HTR-8/SVneo (cell line): ENCODE measurements at regions not wholly inside any gene's neighbourhood (a gene's known extent, or its start where the extent isn't known, plus 50 kb on each side); places are given as distances from the start of the nearest gene placed in this dataset.
"Not testable (repeated sequence)": the region's sequence is repeated elsewhere in the genome, so short reads cannot be mapped to it uniquely, and the experiment has no call there.

Source experiments
- DNase-seq: peaks from one replicate; pipeline ENCODE4 v3.0.0; 2011; ENCODE audit warnings: low spot score, mixed read lengths; ENCODE audit not compliant: insufficient read length
- FAIRE-seq: peaks from 2 replicates; lab custom pipeline; 2011; peaks lifted over from hg19 to GRCh38; lab: Jason Lieb, UNC

DNA sequence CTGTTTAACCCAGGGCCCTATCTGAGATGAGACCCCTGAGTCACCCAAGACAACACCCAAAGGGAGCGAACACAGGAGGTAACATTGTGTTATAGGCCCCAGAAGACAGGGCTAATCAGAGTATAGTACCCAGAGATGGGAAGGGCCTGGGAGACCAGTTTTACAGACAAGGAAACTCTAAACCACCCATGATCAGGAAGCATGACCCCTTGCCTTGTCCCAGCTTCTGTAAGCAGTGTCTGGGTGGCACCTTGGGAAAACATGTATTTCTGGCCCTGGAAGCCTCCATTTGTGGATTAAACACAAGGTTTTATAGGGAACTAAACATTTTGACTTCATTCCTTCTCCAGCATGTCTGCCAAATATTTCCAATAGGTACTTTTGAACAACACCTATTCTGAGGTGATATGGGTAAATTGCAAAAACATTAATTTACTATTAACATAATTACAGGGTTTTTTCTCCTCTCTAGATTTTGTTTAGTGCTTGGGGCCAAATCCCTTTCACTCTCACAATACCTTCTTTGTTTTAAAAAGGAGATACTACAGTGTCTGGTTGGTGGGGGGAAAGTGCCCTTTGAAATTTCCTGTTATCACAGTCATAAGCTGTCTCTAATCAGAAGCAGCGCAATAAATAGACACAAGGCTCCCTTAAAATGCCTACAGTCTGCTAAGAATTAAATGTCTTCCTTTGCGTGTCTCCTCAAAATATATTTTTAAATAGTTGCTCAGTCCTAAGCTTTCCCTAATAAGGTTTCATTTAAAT lies 341.1 kb downstream of the BCL11A start:
- DNase-seq (no peak), FAIRE-seq (no peak)

DNA sequence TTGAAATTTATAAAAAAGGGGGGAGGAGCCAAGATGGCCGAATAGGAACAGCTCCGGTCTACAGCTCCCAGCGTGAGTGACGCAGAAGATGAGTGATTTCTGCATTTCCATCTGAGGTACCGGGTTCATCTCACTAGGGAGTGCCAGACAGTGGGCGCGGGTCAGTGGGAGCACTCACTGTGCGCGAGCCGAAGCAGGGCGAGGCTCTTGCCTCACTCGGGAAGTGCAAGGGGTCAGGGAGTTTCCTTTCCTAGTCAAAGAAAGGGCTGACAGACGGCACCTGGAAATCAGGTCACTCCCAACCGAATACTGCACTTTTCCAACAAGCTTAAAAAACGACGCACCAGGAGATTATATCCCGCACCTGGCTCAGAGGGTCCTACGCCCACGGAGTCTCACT lies 364.4 kb downstream of the BCL11A start:
- not testable (repeated sequence) for FAIRE-seq, DNase-seq

DNA sequence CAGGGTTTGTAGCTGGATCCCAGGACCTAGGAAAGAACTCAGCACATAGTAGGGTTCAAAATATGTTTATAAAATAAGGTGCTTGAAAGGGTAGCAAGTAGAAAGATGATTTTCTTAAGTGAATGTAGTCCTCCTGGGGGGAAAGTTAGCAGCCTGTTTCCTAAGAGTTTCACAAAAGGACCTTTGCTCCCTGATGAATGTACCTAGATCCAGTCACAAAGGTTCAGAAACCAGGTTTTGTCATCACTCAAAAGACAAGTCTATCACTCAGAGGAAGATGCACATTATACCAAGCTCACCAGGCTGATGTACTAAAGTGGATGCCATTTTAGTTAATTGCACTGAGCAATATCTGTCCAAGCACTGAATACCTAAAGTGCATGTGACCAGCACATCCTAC lies 378.2 kb downstream of the BCL11A start:
- DNase-seq = no peak
- no peak for FAIRE-seq

DNA sequence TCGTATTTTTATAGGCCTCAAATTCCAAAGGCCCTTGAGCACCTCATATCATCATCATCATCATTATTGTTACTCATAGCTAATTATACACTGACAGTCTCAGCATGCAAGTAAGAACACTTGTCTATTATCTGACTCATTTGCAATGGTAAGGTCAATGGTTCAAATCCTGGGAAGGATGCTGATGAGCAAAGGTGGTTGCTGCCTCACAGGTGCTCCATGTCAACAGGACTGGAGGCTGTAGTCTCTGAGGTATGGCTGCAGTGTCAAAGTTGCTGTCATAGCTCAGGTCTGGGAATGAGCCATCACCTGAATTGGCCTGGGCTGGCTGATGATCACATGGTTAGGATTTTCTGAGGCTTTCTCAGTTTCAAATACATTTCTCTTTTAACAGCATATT lies 379.3 kb downstream of the BCL11A start:
- no peak for FAIRE-seq

GRCh38 chr2:60172801-60173200 lies 380.7 kb downstream of the BCL11A start:
- FAIRE-seq (no peak), DNase-seq (no peak)

More for the DNA sequence above, 379.3 kb downstream of the BCL11A start:
- DNase-seq = no peak

DNA sequence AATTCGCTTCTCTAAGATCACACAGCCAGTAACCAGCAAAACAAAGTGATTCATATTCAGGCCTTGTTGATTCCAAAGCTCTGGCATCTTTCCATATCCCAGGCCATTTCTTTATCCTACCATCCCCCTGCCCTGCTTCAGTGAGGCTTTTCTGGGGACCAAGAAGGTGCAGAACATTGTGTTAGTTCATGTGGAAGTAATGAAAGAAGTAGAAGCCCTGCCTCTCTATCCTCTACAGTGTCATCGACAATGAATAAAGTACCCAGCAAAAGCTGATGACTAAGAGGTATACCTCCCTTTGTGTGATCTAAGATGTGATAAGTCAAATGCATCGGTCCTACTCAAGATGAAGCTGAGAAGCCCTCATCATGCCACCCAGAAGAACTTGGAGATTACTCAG lies 383.2 kb downstream of the BCL11A start:
- no peak for FAIRE-seq
- no peak for DNase-seq

GRCh38 chr2:60168247-60168646 lies 385.2 kb downstream of the BCL11A start:
- FAIRE-seq = no peak
- no peak for DNase-seq

- FAIRE-seq (no peak), DNase-seq (no peak)
Measured at GRCh38 chr2:60167089-60167488, 386.4 kb downstream of the BCL11A start.

DNA sequence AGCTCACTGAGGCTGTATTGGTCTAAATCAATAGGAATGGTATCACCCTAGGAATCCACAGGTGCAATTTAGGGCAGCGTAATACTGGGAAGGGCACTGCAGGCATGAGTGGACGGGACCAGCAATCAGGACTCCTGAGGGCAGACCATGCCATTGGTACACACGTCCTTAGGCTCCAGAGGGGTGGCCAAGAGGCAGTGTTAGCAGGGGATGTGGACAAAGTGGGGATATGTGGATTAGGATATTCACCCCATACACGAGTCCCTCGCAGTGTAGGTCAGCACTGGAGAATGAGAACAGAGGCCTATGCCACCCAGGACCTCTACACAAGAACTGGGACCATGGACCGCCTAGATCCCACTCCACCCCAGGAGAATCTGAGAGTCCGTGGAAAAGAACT lies 389.8 kb downstream of the BCL11A start:
- FAIRE-seq = no peak
- no peak for DNase-seq

- no peak for FAIRE-seq
- DNase-seq = no peak
Measured at GRCh38 chr2:60159519-60159918, 393.9 kb downstream of the BCL11A start.

- FAIRE-seq (no peak), DNase-seq (no peak)
Measured at GRCh38 chr2:60158262-60158661, 395.2 kb downstream of the BCL11A start.

GRCh38 chr2:60157283-60157682 lies 396.2 kb downstream of the BCL11A start:
- FAIRE-seq (no peak), DNase-seq (no peak)

DNA sequence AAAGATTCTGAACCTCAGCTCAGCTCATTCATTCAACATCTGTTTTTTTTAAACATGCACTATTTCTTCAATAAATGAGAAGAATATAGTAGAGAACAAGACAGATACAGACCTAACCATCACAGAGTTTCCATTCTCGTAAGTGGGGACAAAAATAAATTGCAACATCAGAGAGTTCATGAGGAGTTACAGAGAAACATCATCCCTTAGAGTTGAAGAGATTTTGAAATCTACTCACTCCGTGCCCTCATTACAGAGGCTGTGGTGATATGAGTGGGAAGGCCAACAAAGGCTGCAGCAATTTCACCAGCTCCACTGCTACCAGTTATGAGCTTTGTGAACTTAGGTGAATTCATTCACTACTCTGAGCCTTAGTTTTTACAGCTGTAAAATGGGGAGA lies 399.3 kb downstream of the BCL11A start:
- FAIRE-seq = no peak
- DNase-seq = no peak

GRCh38 chr2:60152226-60152833 lies 401.1 kb downstream of the BCL11A start:
- DNase-seq = no peak
- FAIRE-seq = no peak

- DNase-seq (no peak), FAIRE-seq (no peak)
Measured at GRCh38 chr2:60149176-60149575, 404.3 kb downstream of the BCL11A start.

DNA sequence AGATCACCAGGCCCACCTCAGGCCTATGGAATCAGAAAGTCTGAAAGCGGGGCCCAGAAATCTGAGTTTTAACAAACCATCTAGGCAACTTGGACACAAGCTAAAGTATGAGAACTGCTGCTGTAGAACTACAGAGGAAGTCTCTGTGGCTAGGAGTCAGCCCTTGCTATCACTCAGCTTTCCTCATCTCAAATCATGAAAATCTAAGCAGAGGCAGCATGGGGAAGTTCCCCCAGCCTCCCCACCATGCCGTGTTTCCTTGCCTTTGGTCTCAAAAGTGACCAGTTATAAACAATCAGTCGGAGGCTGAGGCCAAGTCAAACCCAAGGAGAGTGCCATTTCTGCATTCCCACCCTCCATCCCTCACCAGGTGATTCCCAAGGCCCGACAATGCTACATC lies 404.7 kb downstream of the BCL11A start:
- FAIRE-seq (no peak), DNase-seq (no peak)

DNA sequence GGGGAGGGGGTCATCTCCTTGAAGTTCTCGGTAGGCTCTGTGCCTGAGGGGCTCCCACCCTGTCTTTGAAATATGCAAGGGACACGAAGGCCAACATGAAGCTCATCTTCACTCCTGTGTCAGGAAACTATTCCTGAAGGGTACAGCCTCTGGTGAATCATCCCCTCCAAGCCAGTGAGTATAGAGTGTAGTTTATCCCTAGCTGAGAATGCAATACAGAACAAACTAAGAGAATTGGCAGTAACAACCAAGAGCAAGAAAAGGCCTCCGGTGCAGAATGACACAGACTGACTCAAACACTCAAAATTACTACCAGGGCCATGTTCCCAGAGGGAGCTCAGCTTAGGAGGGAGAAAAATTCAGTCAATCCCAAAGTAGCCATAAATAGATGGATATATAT lies 413.3 kb downstream of the BCL11A start:
- FAIRE-seq = no peak
- no peak for DNase-seq

- DNase-seq (no peak), FAIRE-seq (no peak)
Measured at GRCh38 chr2:60136913-60137312, 416.5 kb downstream of the BCL11A start.

DNA sequence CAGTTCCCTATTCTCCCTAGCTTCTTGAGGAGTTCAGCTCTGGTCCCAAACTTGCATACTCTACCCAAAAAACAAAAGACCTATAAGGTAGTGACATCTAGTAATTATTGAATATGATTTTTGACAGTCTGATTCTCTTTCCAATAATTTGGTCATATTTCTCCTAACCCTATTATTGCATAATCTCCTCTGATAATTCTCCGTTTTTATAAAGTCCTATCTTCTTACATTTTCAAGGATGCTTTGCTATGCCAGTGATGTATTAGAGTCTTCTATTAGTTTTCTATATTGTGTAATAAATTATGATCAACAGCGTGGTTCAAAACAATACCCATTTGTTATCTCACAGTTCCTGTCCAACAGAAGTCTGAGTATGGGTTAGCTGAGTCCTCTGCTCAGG lies 426.3 kb downstream of the BCL11A start:
- DNase-seq (no peak), FAIRE-seq (no peak)

- no peak for DNase-seq
- no peak for FAIRE-seq
Measured at GRCh38 chr2:60125611-60126426, 427.6 kb downstream of the BCL11A start.

GRCh38 chr2:60119778-60120177 lies 433.7 kb downstream of the BCL11A start:
- DNase-seq = no peak
- no peak for FAIRE-seq
